Neural crest cell (in vitro differentiated cells): ENCODE measurements at regions not wholly inside any gene's neighbourhood (a gene's known extent, or its start where the extent isn't known, plus 50 kb on each side); places are given as distances from the start of the nearest gene placed in this dataset.
A peak's percentile ranks its signal among the peaks of the same experiment; 100 is the strongest.

Experiments used
- DNase-seq: peaks from one replicate; pipeline ENCODE4 v3.0.0; 2021; ENCODE audit warnings: low read depth, mixed read lengths, low spot score
- H3K27ac Mint-ChIP-seq: one replicate; pipeline ENCODE4 v1.8.0; 2021; ENCODE audit warnings: mild to moderate bottlenecking, mixed read lengths; ENCODE audit not compliant: unreplicated experiment
- H3K27me3 Mint-ChIP-seq: 2 replicates; pipeline ENCODE4 v1.8.0; 2021; ENCODE audit warnings: low read depth, mild to moderate bottlenecking, mixed read lengths
- H3K36me3 Mint-ChIP-seq: 2 replicates; pipeline ENCODE4 v1.8.0; 2021; ENCODE audit warnings: low read depth, mild to moderate bottlenecking, mixed read lengths
- H3K4me1 Mint-ChIP-seq: 2 replicates; pipeline ENCODE4 v1.8.0; 2021; ENCODE audit warnings: mixed read lengths
- H3K4me3 Mint-ChIP-seq: one replicate; pipeline ENCODE4 v1.8.0; 2021; ENCODE audit warnings: mild to moderate bottlenecking, mixed read lengths
- H3K9me3 Mint-ChIP-seq: 2 replicates; pipeline ENCODE4 v1.8.0; 2021; ENCODE audit warnings: mixed read lengths
- CTCF ChIP-seq: fragments of 200-600 bp; sonication (generic); conservative IDR thresholded peaks from 2 replicates; pipeline ENCODE4 v1.5.0; 2021; ENCODE audit warnings: antibody characterized with exemption, mild to moderate bottlenecking

DNA sequence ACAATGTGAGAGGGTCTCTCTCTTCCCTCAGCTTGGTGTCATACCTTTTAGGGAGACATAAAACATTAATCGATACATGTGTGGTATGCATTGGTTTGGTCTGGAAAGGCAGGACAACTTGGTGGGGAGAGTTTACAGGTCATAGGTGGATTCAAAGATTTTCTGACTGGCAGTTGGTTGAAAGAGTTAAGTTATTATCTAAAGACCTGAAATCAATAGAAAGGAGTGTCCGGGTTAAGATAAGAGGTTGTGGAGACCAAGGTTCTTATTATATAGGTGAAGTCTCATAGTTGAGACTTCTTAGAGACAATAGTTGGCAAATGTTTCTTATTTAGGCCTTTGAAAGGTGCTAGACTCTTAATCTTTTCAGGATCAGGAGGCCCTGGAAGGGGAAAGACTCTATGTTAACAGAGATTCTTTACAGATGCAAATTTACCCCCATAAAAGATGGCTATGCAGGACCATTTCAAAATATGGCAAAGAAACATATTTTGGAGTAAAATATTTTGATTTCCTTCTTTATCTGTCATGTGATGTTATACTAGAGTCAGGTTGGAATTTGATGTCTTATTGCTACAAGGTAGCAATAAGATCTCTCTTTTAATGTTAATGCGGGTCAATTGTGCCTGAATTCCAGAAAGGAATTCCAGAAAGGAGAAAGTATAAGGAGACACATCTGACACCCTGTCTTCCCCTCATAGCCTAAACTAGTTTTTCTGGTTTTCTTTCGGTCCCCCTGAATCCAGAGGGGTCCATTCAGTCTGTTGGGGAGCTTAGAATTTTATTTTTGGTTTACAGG is 59.2 kb upstream of the RCBTB2 start:
- Mint-ChIP-seq H3K36me3 (peaks cover 9% of the 10 kb centered on the region), H3K27me3 (no peaks in the 10 kb centered on the region), H3K27ac (no peak overlapping the region), H3K4me3 (no peak overlapping the region), H3K9me3 (peaks cover 5% of the 10 kb centered on the region), H3K4me1 (peaks cover 50% of the 10 kb centered on the region)
- TF ChIP-seq CTCF: no peak
- DNase-seq: no peak

DNA sequence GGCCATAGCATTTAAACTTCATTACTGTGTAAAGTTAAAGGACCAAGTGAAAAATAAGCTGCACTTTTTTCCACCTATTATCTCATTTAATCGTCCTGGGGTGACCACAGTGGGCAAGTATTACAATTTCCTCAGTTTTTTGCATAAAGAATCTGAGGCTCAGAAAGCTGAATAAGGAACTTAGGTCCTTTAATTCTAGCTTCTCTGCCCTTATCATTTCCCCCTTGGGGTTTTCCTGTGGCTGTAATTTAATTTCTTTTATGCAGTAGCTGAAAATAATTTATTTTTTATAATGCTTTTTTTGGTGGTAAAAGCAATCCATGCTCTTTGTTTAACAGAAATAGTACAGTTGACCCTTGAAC is 59.8 kb upstream of the RCBTB2 start:
- H3K36me3 Mint-ChIP-seq: peaks cover 9% of the 10 kb centered on the region
- H3K4me1 Mint-ChIP-seq: peaks cover 50% of the 10 kb centered on the region
- TF ChIP-seq CTCF: no peak
- no peaks in the 10 kb centered on the region for H3K27me3 Mint-ChIP-seq
- DNase-seq: no peak
- no peak overlapping the region for H3K27ac Mint-ChIP-seq
- peaks cover 5% of the 10 kb centered on the region for H3K9me3 Mint-ChIP-seq
- no peak overlapping the region for H3K4me3 Mint-ChIP-seq

- peaks cover 50% of the 10 kb centered on the region for H3K4me1 Mint-ChIP-seq
- peaks cover 4% of the 10 kb centered on the region for H3K36me3 Mint-ChIP-seq
- peaks cover 3% of the 10 kb centered on the region for H3K9me3 Mint-ChIP-seq
- no peak overlapping the region for H3K27ac Mint-ChIP-seq
- no peak for TF ChIP-seq CTCF
- H3K4me3 Mint-ChIP-seq: no peak overlapping the region
- DNase-seq: no peak
- H3K27me3 Mint-ChIP-seq: no peaks in the 10 kb centered on the region
These were observed 60.2 kb upstream of the CYSLTR2 start for GRCh38 chr13:48593536-48593935.

DNA sequence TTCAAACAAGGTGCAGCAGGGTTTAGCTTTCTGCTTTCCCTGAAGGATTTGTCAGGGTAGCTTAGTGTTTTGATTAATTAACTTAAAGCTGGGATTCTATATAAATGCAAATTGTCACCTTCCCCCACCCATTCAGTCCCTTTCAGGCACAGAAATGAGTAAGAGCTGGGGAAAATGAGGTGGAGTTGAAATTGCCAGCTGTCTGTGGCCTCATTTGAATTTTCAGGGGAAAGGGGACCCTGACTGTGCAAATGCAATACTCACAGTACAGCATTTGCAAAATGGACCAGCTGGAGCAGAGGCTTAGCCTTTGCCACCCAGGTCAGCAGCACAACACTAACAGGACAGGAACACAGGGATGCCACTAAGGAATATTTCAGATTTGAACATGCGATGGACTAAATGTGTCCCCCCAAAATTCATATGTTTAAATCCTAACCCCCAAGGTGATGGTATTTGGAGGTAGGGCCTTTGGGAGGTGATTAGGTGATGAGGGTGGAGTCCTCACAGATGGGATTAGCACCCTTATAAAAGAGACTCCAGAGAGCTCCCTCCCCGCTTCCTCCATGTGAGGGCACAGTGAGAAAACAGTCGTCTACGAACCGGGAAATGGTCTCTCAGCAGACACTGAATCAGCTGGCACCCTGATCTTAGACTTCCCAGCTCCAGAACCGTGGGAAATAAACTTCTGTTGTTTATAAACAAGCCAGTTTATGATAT is 59.5 kb upstream of the CYSLTR2 start:
- H3K4me1 Mint-ChIP-seq: peaks cover 50% of the 10 kb centered on the region
- H3K27ac Mint-ChIP-seq: no peak overlapping the region
- peaks cover 5% of the 10 kb centered on the region for H3K9me3 Mint-ChIP-seq
- peaks cover 2% of the 10 kb centered on the region for H3K36me3 Mint-ChIP-seq
- no peak for DNase-seq
- no peaks in the 10 kb centered on the region for H3K27me3 Mint-ChIP-seq
- H3K4me3 Mint-ChIP-seq: no peak overlapping the region
- TF ChIP-seq CTCF: no peak

DNA sequence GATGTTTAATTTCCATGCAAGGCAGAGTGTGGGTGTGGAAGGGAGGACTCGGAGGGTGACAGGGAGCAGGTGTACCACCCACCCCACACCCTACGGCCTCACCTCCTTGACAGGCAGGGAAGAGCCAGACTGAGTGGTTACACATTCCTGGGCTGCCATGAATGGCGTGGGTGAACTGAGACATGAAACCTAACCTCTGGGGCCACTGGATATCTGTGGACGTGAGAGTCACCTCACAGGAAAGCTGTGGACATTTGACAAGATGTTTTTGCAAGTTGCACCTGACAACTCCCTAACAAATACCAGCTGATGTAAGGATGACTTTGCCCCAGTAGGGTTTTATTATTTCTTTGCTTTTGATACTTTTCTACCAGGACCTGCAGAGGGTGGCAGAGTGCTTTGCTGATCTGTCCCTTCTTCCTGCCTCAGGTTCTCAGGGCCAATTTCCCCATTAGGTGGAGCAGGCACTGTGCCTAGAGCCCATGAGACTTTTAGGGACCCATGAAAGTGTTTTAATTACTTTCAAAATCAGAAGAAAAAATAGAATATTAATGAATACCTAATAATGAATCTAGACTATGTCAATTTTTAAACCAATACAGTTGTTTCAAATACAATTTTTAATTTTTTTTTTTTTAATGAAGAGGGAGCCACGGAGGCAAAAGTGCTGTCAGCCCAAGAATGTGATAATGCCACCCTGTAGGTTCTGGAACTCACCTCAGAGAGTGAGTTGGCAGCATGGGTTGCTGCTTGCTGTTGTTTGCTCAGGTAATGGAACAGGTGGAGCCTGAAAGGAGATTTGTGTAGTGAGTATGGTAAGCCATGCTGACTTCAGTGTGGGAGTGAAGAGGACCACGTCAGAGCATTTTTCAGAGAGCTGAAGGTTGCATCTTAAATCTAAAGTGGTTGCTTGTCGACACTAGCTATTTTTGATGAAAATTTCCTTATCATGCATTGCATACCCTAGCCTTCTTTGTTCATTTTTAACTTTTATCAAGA is 58.0 kb upstream of the CYSLTR2 start:
- no peak for DNase-seq
- peaks cover 46% of the 10 kb centered on the region for H3K4me1 Mint-ChIP-seq

More for the DNA sequence above, 58.0 kb upstream of the CYSLTR2 start:
- no peaks in the 10 kb centered on the region for H3K27me3 Mint-ChIP-seq
- TF ChIP-seq CTCF: peak; percentile 73
- H3K36me3 Mint-ChIP-seq: no peaks in the 10 kb centered on the region
- H3K27ac Mint-ChIP-seq: peak overlapping the region; percentile 91
- peaks cover 8% of the 10 kb centered on the region for H3K9me3 Mint-ChIP-seq
- no peak overlapping the region for H3K4me3 Mint-ChIP-seq
